Neural cell (in vitro differentiated cells): ENCODE measurements at regions not wholly inside any gene's neighbourhood (a gene's known extent, or its start where the extent isn't known, plus 50 kb on each side); places are given as distances from the start of the nearest gene placed in this dataset.

Experiments
- CTCF ChIP-seq: fragments of 450-650 bp; IDR thresholded peaks from 2 replicates; pipeline ENCODE4 v1.5.1; 2014; ENCODE audit warnings: antibody characterized with exemption, mild to moderate bottlenecking, moderate library complexity; ENCODE audit not compliant: poor library complexity, severe bottlenecking
- RAD21 ChIP-seq: fragments of 450-650 bp; conservative IDR thresholded peaks from 2 replicates; pipeline ENCODE4 v1.6.1; 2014; ENCODE audit warnings: antibody characterized with exemption, mild to moderate bottlenecking, moderate library complexity
- REST ChIP-seq: IDR thresholded peaks from 2 replicates; pipeline ENCODE4 v1.6.1; 2012; ENCODE audit warnings: borderline replicate concordance

- TF ChIP-seq REST = no peak
- TF ChIP-seq CTCF = no peak
- no peak for TF ChIP-seq RAD21
Observed at GRCh38 chr2:145047554-145047953, 527.6 kb upstream of the ZEB2 start.
